IMR-90 (cell line): ENCODE measurements at regions not wholly inside any gene's neighbourhood (a gene's known extent, or its start where the extent isn't known, plus 50 kb on each side); places are given as distances from the start of the nearest gene placed in this dataset.

Experiments used
- ATAC-seq: fragments of 200-7000 bp; cut with Tn5 transposase; 2 replicates; pipeline ENCODE4 v1.9.1; 2020; ENCODE audit warnings: low read depth, mild to moderate bottlenecking, moderate library complexity
- BruUV-seq: library from RNA; stranded (reverse); fragments of 400-500 nt; replicated peaks from 2 replicates; lab custom pipeline; 2021; lab: Mats Ljungman, UMichigan
- CTCF ChIA-PET: fragments of 300-600 bp; formaldehyde crosslinking; extraction: SDS; loops from one replicate; lab custom pipeline; 2021; ENCODE audit warnings: antibody characterized with exemption; lab: Yijun Ruan, JAX
- POLR2A ChIA-PET: fragments of 300-600 bp; sonication (Branson Sonifier 250); formaldehyde crosslinking; loops from one replicate; lab custom pipeline; 2022; ENCODE audit warnings: antibody characterized with exemption; ENCODE audit not compliant: unreplicated experiment; lab: Charles Lee
- DNase-seq: peaks from one replicate; pipeline ENCODE4 v3.0.0; 2013
- H2AFZ ChIP-seq: replicated peaks from 2 replicates; pipeline ENCODE3; 2013; ENCODE audit warnings: low read length, mild to moderate bottlenecking; ENCODE audit not compliant: poor library complexity
- H2AK5ac ChIP-seq: 2 replicates; pipeline ENCODE4 v1.6.1; 2013; ENCODE audit warnings: low read depth, low read length, inconsistent platforms
- H2AK9ac ChIP-seq: replicated peaks from 2 replicates; pipeline ENCODE3; 2013; ENCODE audit warnings: mild to moderate bottlenecking, low read depth, low read length, moderate library complexity; ENCODE audit not compliant: poor library complexity
- H2BK120ac ChIP-seq: 2 replicates; pipeline ENCODE4 v1.6.1; 2013; ENCODE audit warnings: low read depth, low read length, inconsistent platforms
- H2BK15ac ChIP-seq: 3 replicates; pipeline ENCODE4 v1.6.1; 2013; ENCODE audit warnings: low read depth, low read length, inconsistent platforms
- H2BK20ac ChIP-seq: 2 replicates; pipeline ENCODE4 v1.6.1; 2013; ENCODE audit warnings: low read depth, mild to moderate bottlenecking, inconsistent platforms, low read length, moderate library complexity
- H2BK5ac ChIP-seq: 2 replicates; pipeline ENCODE4 v1.6.1; 2013; ENCODE audit warnings: mild to moderate bottlenecking, low read depth, low read length, inconsistent platforms; ENCODE audit not compliant: poor library complexity, severe bottlenecking
- H3K14ac ChIP-seq: replicated peaks from 2 replicates; pipeline ENCODE4 v1.6.1; 2013; ENCODE audit warnings: low read depth, low read length, inconsistent platforms
- H3K18ac ChIP-seq: 2 replicates; pipeline ENCODE4 v1.6.1; 2013; ENCODE audit warnings: low read depth, low read length, control low read depth
- H3K23ac ChIP-seq: 2 replicates; pipeline ENCODE4 v1.6.1; 2013; ENCODE audit warnings: low read depth, low read length, inconsistent platforms
- H3K27ac ChIP-seq: 2 replicates; pipeline ENCODE4 v1.5.1; 2013; ENCODE audit warnings: mild to moderate bottlenecking, control low read depth, low read length; ENCODE audit not compliant: insufficient read depth
- H3K27me3 ChIP-seq: 2 replicates; pipeline ENCODE4 v1.6.1; 2013; ENCODE audit warnings: low read length; ENCODE audit not compliant: control insufficient read depth, insufficient read depth
- H3K36me3 ChIP-seq: 2 replicates; pipeline ENCODE4 v1.6.1; 2013; ENCODE audit warnings: low read length, mixed read lengths; ENCODE audit not compliant: control insufficient read depth, insufficient read depth
- H3K4ac ChIP-seq: 2 replicates; pipeline ENCODE4 v1.6.1; 2013; ENCODE audit warnings: low read depth, low read length, inconsistent platforms
- H3K4me1 ChIP-seq: 2 replicates; pipeline ENCODE4 v1.6.1; 2013; ENCODE audit warnings: low read length, mixed read lengths; ENCODE audit not compliant: control insufficient read depth, insufficient read depth
- H3K4me2 ChIP-seq: 2 replicates; pipeline ENCODE4 v1.6.1; 2013; ENCODE audit warnings: low read depth, mild to moderate bottlenecking, control low read depth, low read length, moderate library complexity
- H3K4me3 ChIP-seq: 2 replicates; pipeline ENCODE4 v1.5.1; 2013; ENCODE audit warnings: low read depth, mild to moderate bottlenecking, control low read depth, low read length, moderate library complexity; ENCODE audit not compliant: insufficient read depth
- H3K56ac ChIP-seq: 2 replicates; pipeline ENCODE4 v1.6.1; 2013; ENCODE audit warnings: low read length, inconsistent platforms; ENCODE audit not compliant: insufficient read depth; ENCODE audit errors: extremely low read depth
- H3K79me1 ChIP-seq, 2 experiments: 2 replicates each; pipeline ENCODE4 v1.6.1; 2013; ENCODE audit warnings: low read length in 2 of 2, inconsistent platforms in 1 of 2, low read depth in 1 of 2
- H3K9ac ChIP-seq: 2 replicates; pipeline ENCODE4 v1.6.1; 2013; ENCODE audit warnings: low read depth, low read length, control low read depth
- H3K9me1 ChIP-seq: 2 replicates; pipeline ENCODE4 v1.6.1; 2013; ENCODE audit warnings: low read length, inconsistent platforms; ENCODE audit not compliant: insufficient read depth
- H3K9me3 ChIP-seq: 2 replicates; pipeline ENCODE4 v1.6.1; 2013; ENCODE audit warnings: low read length; ENCODE audit not compliant: control insufficient read depth, insufficient read depth
- H4K20me1 ChIP-seq: 2 replicates; pipeline ENCODE4 v1.6.1; 2013; ENCODE audit warnings: low read length, inconsistent platforms; ENCODE audit not compliant: insufficient read depth
- H4K5ac ChIP-seq: 2 replicates; pipeline ENCODE4 v1.6.1; 2013; ENCODE audit warnings: mild to moderate bottlenecking, low read depth, low read length, control low read depth
- H4K8ac ChIP-seq, 2 experiments: 2 replicates each; pipeline ENCODE4 v1.6.1; 2013; ENCODE audit warnings: low read depth in 2 of 2, low read length in 2 of 2, control low read depth in 1 of 2, inconsistent platforms in 1 of 2
- H4K91ac ChIP-seq: 2 replicates; pipeline ENCODE4 v1.6.1; 2013; ENCODE audit warnings: low read depth, low read length, inconsistent platforms; ENCODE audit not compliant: insufficient read depth
- BHLHE40 ChIP-seq: fragments of 150-350 bp; IDR thresholded peaks from 2 replicates; pipeline ENCODE4 v1.6.1; 2016; ENCODE audit warnings: mild to moderate bottlenecking, low read depth, low read length
- WGBS, 2 experiments: methylation state at CpG; one replicate each; pipeline versions ENCODE4 v1.1.5 to v1.1.7; 2013; ENCODE audit warnings: missing lambda C conversion rate in 2 of 2; ENCODE audit not compliant: insufficient read length in 1 of 2; ENCODE audit errors: extremely low coverage in 2 of 2; 5-methylcytosine and 5-hydroxymethylcytosine counted together
- dilution Hi-C: fragments of 300-500 bp; cut with HindIII; formaldehyde crosslinking; loops from one replicate; pipeline ENCODE4 v1.14.3; 2018; ENCODE audit warnings: low sequenced_read_pairs; ENCODE audit not compliant: unreplicated experiment
- in situ Hi-C: fragments of 300-500 bp; cut with MboI; formaldehyde crosslinking; loops from 3 replicates; pipeline ENCODE4 v1.14.3; 2019; ENCODE audit warnings: low sequenced_read_pairs, inconsistent platforms, mixed read lengths
- intact Hi-C: fragments of 100-400 bp; cut with micrococcal nuclease; formaldehyde crosslinking; loops from 2 replicates; pipeline ENCODE4 v1.10.0; 2022

DNA sequence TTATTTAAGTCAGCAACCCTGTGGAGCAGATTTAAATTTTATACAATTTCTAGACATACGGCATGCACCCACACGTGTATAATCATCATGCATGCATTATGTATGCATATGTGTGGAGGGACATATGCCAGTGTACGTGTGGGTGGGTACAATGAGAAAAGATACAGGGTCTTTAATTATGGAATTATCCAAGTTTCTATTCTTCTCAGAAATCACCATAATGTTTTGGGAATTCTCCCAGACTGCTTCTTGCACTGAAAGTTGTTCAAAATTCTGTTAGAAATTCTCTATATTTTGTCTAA lies 63.9 kb upstream of the TMEM18 start:
- H4K91ac ChIP-seq: no peak overlapping the region
- no peak overlapping the region for H2BK5ac ChIP-seq
- H3K9ac ChIP-seq: peak overlapping the region; percentile 28; the same call in 1 of the 2 replicates
- H3K9me3 ChIP-seq: no peaks in the 10 kb centered on the region
- H2AK9ac ChIP-seq: no peak overlapping the region
- ChIA-PET POLR2A (no interaction called here), CTCF (no interaction called here)
- H2BK15ac ChIP-seq: no peak overlapping the region
- no peak overlapping the region for H3K56ac ChIP-seq
- peak overlapping the region; percentile 23; the same call in 1 of the 2 replicates for H3K4me3 ChIP-seq
- H3K23ac ChIP-seq: no peak overlapping the region
- H3K27me3 ChIP-seq: peaks cover 1% of the 10 kb centered on the region; the same call in 1 of the 2 replicates
- peak overlapping the region; percentile 82; the same call in 1 of the 2 replicates for H3K4me2 ChIP-seq
- BruUV-seq: no TSS peak
- H3K9me1 ChIP-seq: no peaks in the 10 kb centered on the region
- H2AK5ac ChIP-seq: no peak overlapping the region
- no peak overlapping the region for H3K18ac ChIP-seq
- H3K79me1 ChIP-seq: no peaks in the 10 kb centered on the region
- H3K4me1 ChIP-seq: no peaks in the 10 kb centered on the region
- no peak for TF ChIP-seq BHLHE40
- H3K14ac ChIP-seq: no peak overlapping the region
- in situ Hi-C loops (no loop called here), dilution Hi-C loops (no loop called here), intact Hi-C loops (no loop called here)
- no peak overlapping the region for H4K8ac ChIP-seq
- H4K20me1 ChIP-seq: no peaks in the 10 kb centered on the region
- H2BK120ac ChIP-seq: no peak overlapping the region
- no peak overlapping the region for H2AFZ ChIP-seq
- no peak for DNase-seq
- no peaks in the 10 kb centered on the region for H3K36me3 ChIP-seq
- no peak overlapping the region for H3K4ac ChIP-seq
- ATAC-seq: no peak
- H2BK20ac ChIP-seq: no peak overlapping the region
- no peak overlapping the region for H3K27ac ChIP-seq
- no peak overlapping the region for H4K5ac ChIP-seq
- no CpG with 5 or more reads among the region's 3 CpGs for WGBS, 2 experiments
